Spleen (tissue), 11 donors: ENCODE measurements at regions not wholly inside any gene's neighbourhood (a gene's known extent, or its start where the extent isn't known, plus 50 kb on each side); places are given as distances from the start of the nearest gene placed in this dataset.

Source experiments
- DNase-seq: peaks from one replicate; pipeline ENCODE4 v3.0.0-alpha.2; 2020
- H3K27ac ChIP-seq, 8 donors: fragments of 200-600 bp; sonication (generic) in 7 of 8; 1 replicate in 4 of 8; 2 replicates in 4 of 8; pipeline versions ENCODE4 v1.5.0 to v1.8.0; 2016 to 2021; ENCODE audit warnings: inconsistent platforms in 4 of 8, mild to moderate bottlenecking in 4 of 8, moderate library complexity in 1 of 8
- H3K27me3 ChIP-seq, 7 donors: fragments of 200-600 bp; sonication (generic) in 6 of 7; replicated peaks in 1 of 7; 1 replicate in 4 of 7; 2 replicates in 3 of 7; pipeline versions ENCODE4 v1.5.0 to v1.8.0; 2016 to 2021; ENCODE audit warnings: inconsistent platforms in 3 of 7, mild to moderate bottlenecking in 1 of 7
- H3K36me3 ChIP-seq, 6 donors: fragments of 200-600 bp; sonication (generic) in 5 of 6; 1 replicate in 4 of 6; 2 replicates in 2 of 6; pipeline versions ENCODE4 v1.5.0 to v1.8.0; 2016 to 2021; ENCODE audit warnings: inconsistent platforms in 2 of 6
- H3K4me1 ChIP-seq, 6 donors: fragments of 200-600 bp; sonication (generic) in 5 of 6; 1 replicate in 3 of 6; 2 replicates in 3 of 6; pipeline versions ENCODE4 v1.5.0 to v1.8.0; 2016 to 2021; ENCODE audit warnings: inconsistent platforms in 3 of 6
- H3K4me3 ChIP-seq, 8 donors: fragments of 200-600 bp; sonication (generic) in 7 of 8; 1 replicate in 4 of 8; 2 replicates in 4 of 8; pipeline versions ENCODE4 v1.5.0 to v1.8.0; 2016 to 2021; ENCODE audit warnings: inconsistent platforms in 4 of 8, mild to moderate bottlenecking in 4 of 8, moderate library complexity in 2 of 8
- H3K9me3 ChIP-seq, 8 donors: fragments of 200-600 bp; sonication (generic) in 7 of 8; 1 replicate in 4 of 8; 2 replicates in 4 of 8; pipeline versions ENCODE4 v1.5.0 to v1.8.0; 2016 to 2021; ENCODE audit warnings: inconsistent platforms in 4 of 8
- CTCF ChIP-seq, 11 experiments: fragments of 200-600 bp in 7 of 11; fragments of 450-650 bp in 4 of 11; sonication (generic) in 4 of 11; IDR thresholded peaks in 8 of 11; conservative IDR thresholded peaks in 3 of 11; 1 replicate in 7 of 11; 2 replicates in 4 of 11; pipeline versions ENCODE4 v1.4.0 to v1.8.0; 2016 to 2021; ENCODE audit warnings: antibody characterized with exemption in 11 of 11, inconsistent platforms in 4 of 11, mild to moderate bottlenecking in 1 of 11
- POLR2A ChIP-seq, 3 donors: fragments of 450-650 bp; IDR thresholded peaks; one replicate each; pipeline ENCODE4 v1.5.1; 2017; ENCODE audit warnings: antibody characterized with exemption in 3 of 3, mild to moderate bottlenecking in 1 of 3
- POLR2AphosphoS5 ChIP-seq, 3 donors: sonication (generic); formaldehyde crosslinking; IDR thresholded peaks; one replicate each; pipeline ENCODE4 v1.5.1; 2017; ENCODE audit warnings: antibody characterized with exemption in 3 of 3
- WGBS, 5 donors: extraction: QIAGEN DNeasy Blood & Tissue Kit in 3 of 5; methylation state at CpG; one replicate each; pipeline versions ENCODE4 v1.1.5 to v1.1.7; 2013 to 2018; 5-methylcytosine and 5-hydroxymethylcytosine counted together
- intact Hi-C: fragments of 100-400 bp; cut with DNase I; formaldehyde crosslinking; loops from one replicate; pipeline ENCODE4 v1.15.0; 2023; ENCODE audit warnings: low total_unique reads
- donor health status: healthy with polysubstance abuse.
- donor health status: DM: no; HTN: no; CAD: no; lungs with moderate emphysema.
- donor health status: DM: no; HTN: no; CAD: no.
- donor health status: Bipolar disorder and iron deficiency.
- donor health status: healthy.
- donor health status: DM: no; HTN: no; CAD: no.
- donor health status: DM: yes; HTN: yes; CAD: no.

DNA sequence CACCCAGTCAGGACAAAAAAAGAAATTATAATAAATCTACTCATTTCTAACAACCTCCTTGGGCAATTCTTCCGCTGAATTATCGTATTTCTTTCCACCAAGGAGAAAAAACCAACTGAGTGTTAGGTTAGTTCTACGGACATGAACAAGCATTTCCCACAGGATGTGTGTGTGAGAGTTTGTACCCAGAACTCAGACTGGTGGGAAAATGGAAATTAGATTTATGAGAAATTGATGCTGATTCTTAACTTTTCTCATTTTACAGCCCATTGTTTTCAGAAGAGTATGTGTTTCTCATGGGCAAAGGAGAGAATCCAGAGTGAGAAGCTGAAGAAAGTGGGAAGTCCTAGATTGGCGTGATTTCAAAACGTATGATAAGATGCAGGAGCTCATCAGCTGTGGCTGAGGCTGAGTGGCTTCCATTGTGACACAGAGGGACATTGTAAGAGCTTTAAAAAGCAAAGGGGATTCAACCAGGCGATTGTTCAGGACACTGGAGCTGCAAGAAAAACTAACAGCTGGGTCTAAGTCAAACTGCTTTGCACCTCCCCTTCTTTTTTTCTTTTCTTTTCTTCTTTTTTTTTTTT is 184.7 kb upstream of the ARGLU1 start:
- WGBS, 5 donors, result 14 to 22% (median 16%) methylated on average over 6 of the region's 6 CpGs
- Histone ChIP-seq H3K27me3 (no peaks in the 10 kb centered on the region), H3K4me1 (peaks cover 0 to 7% (median 2%) of the 10 kb centered on the region in 6 donors), H3K4me3 (no peak overlapping the region), H3K36me3 (no peaks in the 10 kb centered on the region), H3K9me3 (peaks cover 0 to 3% (median 0%) of the 10 kb centered on the region in 8 donors), H3K27ac (peak overlapping the region in 6 of 8 donors; percentile 42 to 63 (median 54))
- DNase-seq, result no peak
- TF ChIP-seq POLR2A (IDR thresholded peaks at IDR 0.05), result no peak
- TF ChIP-seq POLR2AphosphoS5 (IDR thresholded peaks at IDR 0.05), result no peak
- no peak for TF ChIP-seq CTCF (IDR thresholded peaks at IDR 0.05 in 8 of 11, conservative IDR thresholded peaks at IDR 0.05 in 3 of 11)
- intact Hi-C loops, result no loop called here

DNA sequence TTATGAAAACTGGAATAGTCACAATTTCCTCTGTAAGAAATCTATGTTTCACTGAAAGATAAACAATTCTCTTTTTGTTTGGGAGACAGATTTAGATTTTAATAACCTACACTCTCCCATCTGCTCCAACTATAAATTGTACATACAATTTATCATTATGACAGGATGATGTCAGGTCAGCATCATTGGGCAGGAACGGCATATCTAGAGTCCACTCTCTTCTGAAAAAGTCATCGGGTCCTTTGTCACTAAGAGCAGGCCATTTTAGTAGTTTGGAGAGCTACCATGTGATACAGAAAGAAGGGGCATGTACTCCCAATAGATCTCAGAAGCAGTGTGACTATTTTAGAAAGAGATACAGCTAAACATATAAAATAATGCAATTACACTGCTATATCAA is 180.8 kb upstream of the ARGLU1 start:
- Histone ChIP-seq H3K4me3 (no peak overlapping the region), H3K27me3 (no peaks in the 10 kb centered on the region), H3K4me1 (peaks cover 0 to 7% (median 2%) of the 10 kb centered on the region in 6 donors), H3K9me3 (peaks cover 0 to 6% (median 0%) of the 10 kb centered on the region in 8 donors), H3K27ac (no peak overlapping the region), H3K36me3 (no peaks in the 10 kb centered on the region)
- DNase-seq, result no peak
- intact Hi-C loops, result no loop called here
- no peak for TF ChIP-seq CTCF (IDR thresholded peaks at IDR 0.05 in 8 of 11, conservative IDR thresholded peaks at IDR 0.05 in 3 of 11)
- TF ChIP-seq POLR2AphosphoS5 (IDR thresholded peaks at IDR 0.05), result no peak
- TF ChIP-seq POLR2A (IDR thresholded peaks at IDR 0.05), result no peak
- WGBS, 5 donors, result 33 to 85% (median 72%) methylated on average over 2 of the region's 2 CpGs

- intact Hi-C loops, result no loop called here
- H3K4me3 ChIP-seq, result no peak overlapping the region
- DNase-seq, result no peak
- H3K4me1 ChIP-seq, result no peaks in the 10 kb centered on the region
- no peaks in the 10 kb centered on the region for H3K36me3 ChIP-seq
- H3K27me3 ChIP-seq, result no peaks in the 10 kb centered on the region
- no peak overlapping the region for H3K27ac ChIP-seq
- 78 to 96% (median 92%) methylated on average over 6 of the region's 6 CpGs for WGBS, 5 donors
- peaks cover 0 to 6% (median 0%) of the 10 kb centered on the region in 8 donors for H3K9me3 ChIP-seq
- TF ChIP-seq POLR2AphosphoS5 (IDR thresholded peaks at IDR 0.05) (no peak), POLR2A (IDR thresholded peaks at IDR 0.05) (no peak), CTCF (IDR thresholded peaks at IDR 0.05 in 8 of 11, conservative IDR thresholded peaks at IDR 0.05 in 3 of 11) (no peak)
These were observed 176.6 kb upstream of the ARGLU1 start for GRCh38 chr13:106744516-106744915.

DNA sequence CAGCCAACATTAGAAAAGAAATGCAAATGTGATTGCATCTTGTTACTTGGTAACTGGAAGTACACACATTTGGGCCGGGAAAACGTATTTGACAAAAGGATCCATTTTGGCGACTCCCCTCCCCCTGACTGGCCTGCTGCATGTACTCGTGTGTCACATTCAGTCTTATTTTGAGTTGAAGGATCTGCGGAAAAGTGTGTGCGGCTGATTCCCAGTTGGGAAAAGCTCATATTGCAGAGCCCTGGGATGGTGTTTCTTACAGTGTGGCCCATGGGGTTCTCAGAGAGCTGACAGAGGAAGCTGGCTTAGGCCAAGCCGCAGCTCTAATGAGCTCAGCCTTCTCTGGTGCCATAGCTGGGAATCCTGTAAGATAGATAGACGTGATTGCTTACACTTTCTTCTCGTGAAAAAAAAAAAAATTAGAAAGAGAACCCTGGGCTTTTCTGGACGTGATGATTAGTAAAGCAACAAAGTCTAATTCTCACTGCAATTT is 170.3 kb upstream of the ARGLU1 start:
- TF ChIP-seq POLR2A (IDR thresholded peaks at IDR 0.05) (no peak), CTCF (IDR thresholded peaks at IDR 0.05 in 8 of 11, conservative IDR thresholded peaks at IDR 0.05 in 3 of 11) (no peak), POLR2AphosphoS5 (IDR thresholded peaks at IDR 0.05) (no peak)
- Histone ChIP-seq H3K36me3 (no peaks in the 10 kb centered on the region), H3K4me1 (no peaks in the 10 kb centered on the region), H3K27me3 (no peaks in the 10 kb centered on the region), H3K9me3 (peaks cover 0 to 5% (median 0%) of the 10 kb centered on the region in 8 donors), H3K4me3 (no peak overlapping the region), H3K27ac (no peak overlapping the region)
- intact Hi-C loops, result no loop called here
- 83 to 91% (median 90%) methylated on average over 10 of the region's 10 CpGs for WGBS, 5 donors
- DNase-seq, result no peak
